ENCODE measurements at regions not wholly inside any gene's neighbourhood (a gene's known extent, or its start where the extent isn't known, plus 50 kb on each side); places are given as distances from the start of the nearest gene placed in this dataset.

DNA sequence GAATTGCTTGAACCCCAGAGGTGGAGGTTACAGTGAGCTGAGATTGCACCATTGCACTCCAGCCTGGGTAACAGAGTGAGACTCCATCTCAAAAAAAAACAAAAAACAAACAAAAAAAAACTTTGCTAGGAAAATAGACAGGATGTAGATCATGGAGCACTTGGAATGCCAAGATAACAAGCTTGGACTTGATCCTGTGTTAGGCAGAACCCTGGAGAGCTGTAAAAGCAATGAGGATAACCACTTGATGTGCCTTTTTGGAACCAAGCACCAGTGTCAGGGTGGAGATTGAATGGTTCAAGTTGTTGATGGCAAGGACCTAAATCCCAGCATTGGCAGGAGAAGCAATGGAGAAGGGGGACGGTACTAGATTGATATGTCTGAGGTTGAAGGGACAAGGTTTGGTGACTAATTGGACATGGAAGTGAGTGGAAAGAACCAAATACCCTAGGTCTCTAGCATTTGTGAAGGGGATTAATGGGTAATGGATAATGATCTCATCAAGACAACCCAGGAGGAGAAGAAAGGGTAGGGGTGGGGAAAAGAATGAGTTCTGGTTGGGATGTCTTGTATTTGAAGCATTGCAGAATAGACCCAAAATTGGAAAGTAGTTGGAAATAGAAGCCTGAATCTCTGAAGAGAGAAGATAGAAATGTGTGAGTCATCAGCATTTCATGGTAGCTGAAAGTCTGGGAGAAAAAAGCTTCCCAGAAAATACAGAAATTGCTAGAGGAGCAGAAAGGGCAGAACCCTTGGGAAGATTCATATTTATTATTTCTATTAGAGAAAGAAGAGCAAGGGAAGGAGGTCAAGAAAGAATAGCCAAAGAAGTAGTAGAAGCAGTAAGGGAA lies 176.7 kb downstream of the NUAK1 start:
- TF ChIP-seq, protein P1, sequence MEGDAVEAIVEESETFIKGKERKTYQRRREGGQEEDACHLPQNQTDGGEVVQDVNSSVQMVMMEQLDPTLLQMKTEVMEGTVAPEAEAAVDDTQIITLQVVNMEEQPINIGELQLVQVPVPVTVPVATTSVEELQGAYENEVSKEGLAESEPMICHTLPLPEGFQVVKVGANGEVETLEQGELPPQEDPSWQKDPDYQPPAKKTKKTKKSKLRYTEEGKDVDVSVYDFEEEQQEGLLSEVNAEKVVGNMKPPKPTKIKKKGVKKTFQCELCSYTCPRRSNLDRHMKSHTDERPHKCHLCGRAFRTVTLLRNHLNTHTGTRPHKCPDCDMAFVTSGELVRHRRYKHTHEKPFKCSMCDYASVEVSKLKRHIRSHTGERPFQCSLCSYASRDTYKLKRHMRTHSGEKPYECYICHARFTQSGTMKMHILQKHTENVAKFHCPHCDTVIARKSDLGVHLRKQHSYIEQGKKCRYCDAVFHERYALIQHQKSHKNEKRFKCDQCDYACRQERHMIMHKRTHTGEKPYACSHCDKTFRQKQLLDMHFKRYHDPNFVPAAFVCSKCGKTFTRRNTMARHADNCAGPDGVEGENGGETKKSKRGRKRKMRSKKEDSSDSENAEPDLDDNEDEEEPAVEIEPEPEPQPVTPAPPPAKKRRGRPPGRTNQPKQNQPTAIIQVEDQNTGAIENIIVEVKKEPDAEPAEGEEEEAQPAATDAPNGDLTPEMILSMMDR (IDR thresholded peaks at IDR 0.05; ENCODE audit: insufficient read depth, low read length, poor library complexity, severe bottlenecking) = no peak
- Histone ChIP-seq H3K36me3 (ENCODE audit: control insufficient read depth, insufficient read depth, low read length) (no peaks in the 10 kb centered on the region), H3K4me3 (replicated peaks; ENCODE audit: low read depth, low read length) (no peak overlapping the region), H3K27me3 (replicated peaks; ENCODE audit: control insufficient read depth, insufficient read depth, low read length) (no peaks in the 10 kb centered on the region; the same call in 1 of the 2 replicates)
- no peak for DNase-seq (ENCODE audit: extremely low read depth, insufficient read length)

DNA sequence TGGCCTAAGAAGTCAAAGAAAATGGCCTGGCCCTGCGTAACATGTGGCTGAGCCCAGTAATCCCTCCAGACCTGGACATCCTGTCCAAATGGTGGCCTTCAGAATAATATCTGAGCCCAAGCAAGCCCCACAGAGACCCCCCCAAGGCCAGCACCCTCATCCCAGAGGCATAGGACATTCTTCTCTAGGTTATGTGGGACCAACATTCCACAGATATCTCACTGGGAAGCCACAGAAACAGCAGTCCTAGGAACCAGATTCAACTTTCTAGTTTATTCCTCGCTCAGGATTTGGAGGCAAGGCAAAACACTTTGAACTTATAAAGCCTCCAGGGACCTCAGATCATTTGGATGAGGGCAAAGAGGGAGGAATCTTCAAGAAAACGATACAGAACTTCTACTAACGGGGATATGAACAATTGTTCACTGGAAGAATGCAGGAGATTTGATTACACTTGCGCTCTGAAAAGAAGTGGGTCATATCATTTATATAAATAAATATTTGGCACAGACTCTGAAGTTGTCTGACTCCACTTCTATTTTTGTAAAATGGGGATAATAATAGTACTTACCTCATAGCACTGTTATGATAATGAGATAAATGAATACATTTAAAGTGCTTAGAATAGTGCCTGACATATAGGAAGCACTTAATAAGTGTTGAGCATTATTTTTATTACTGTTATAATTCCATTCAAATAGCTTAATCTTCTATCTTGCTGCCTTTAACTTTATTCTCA lies 171.5 kb downstream of the NUAK1 start:
- TF ChIP-seq, protein P1 (IDR thresholded peaks at IDR 0.05; ENCODE audit: insufficient read depth, low read length, poor library complexity, severe bottlenecking) = no peak
- Histone ChIP-seq H3K36me3 (ENCODE audit: control insufficient read depth, insufficient read depth, low read length) (no peaks in the 10 kb centered on the region), H3K4me3 (replicated peaks; ENCODE audit: low read depth, low read length) (no peak overlapping the region), H3K27me3 (replicated peaks; ENCODE audit: control insufficient read depth, insufficient read depth, low read length) (no peaks in the 10 kb centered on the region)
- no peak for DNase-seq (ENCODE audit: extremely low read depth, insufficient read length)

DNA sequence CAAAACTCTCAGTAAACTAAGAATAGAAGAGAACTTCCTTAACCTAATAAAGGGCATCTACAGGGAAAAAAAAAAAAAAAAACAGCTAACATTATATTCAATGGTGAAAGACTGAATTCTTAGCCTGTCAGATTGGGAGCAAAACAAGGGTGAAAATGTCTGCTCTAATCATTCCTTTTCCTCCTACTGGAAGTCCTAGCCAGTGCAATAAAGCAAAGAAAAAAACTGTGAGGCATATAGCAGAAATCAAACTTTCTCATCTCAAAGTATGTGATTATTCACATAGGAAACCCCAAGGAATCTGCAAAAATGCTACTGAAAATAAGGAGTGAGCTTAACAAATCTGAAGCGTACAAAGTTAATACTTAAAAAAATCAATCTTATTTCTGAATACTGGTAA lies 170.7 kb downstream of the NUAK1 start:
- DNase-seq (ENCODE audit: extremely low read depth, insufficient read length) = no peak
- no peaks in the 10 kb centered on the region for H3K27me3 ChIP-seq (replicated peaks; ENCODE audit: control insufficient read depth, insufficient read depth, low read length)
- TF ChIP-seq, protein P1 (IDR thresholded peaks at IDR 0.05; ENCODE audit: insufficient read depth, low read length, poor library complexity, severe bottlenecking) = no peak
- no peaks in the 10 kb centered on the region for H3K36me3 ChIP-seq (ENCODE audit: control insufficient read depth, insufficient read depth, low read length)
- H3K4me3 ChIP-seq (replicated peaks; ENCODE audit: low read depth, low read length) = no peak overlapping the region

DNA sequence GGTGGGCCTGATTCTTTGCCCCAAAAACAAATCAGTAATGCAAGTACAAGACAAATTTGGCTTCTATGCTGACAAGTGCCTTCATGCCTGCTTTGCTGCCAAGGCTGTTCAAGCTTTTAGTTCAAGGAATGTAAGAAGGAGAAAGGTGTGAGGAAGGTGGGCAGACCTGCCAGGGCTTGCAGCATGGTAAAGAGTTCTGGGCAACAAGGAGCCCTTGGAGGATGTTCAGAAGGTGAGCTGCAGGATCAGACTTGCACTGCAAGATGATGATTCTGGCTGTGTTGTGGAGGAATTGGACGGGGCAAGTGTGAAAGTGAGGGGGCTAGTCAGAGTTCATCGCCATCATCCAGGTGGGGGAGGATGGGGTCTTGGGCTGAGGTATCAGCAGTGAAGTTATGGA lies 167.9 kb downstream of the NUAK1 start:
- H3K4me3 ChIP-seq (replicated peaks; ENCODE audit: low read depth, low read length) = no peak overlapping the region
- TF ChIP-seq, protein P1 (IDR thresholded peaks at IDR 0.05; ENCODE audit: insufficient read depth, low read length, poor library complexity, severe bottlenecking) = no peak
- no peaks in the 10 kb centered on the region for H3K36me3 ChIP-seq (ENCODE audit: control insufficient read depth, insufficient read depth, low read length)
- DNase-seq (ENCODE audit: extremely low read depth, insufficient read length) = no peak
- no peaks in the 10 kb centered on the region for H3K27me3 ChIP-seq (replicated peaks; ENCODE audit: control insufficient read depth, insufficient read depth, low read length)

DNA sequence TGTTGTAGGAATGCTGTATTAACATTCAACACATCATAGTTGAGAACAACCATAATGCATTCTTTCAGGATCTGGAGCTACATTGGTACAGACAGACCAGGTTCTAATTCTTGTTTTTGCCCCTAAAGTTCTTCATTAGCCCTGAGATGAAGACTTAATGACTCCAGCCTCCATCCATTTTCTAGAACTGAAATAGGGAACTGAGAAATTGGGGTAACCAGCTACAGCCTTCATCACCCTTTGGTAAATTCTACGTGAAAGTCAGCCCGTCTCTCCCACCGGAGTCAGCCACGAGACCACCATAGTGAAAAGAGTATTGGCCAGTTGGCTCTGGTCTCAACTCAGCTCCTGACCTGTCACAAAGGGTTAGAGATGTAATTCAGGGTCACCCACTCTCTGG lies 164.0 kb downstream of the NUAK1 start:
- Histone ChIP-seq H3K36me3 (ENCODE audit: control insufficient read depth, insufficient read depth, low read length) (no peaks in the 10 kb centered on the region), H3K4me3 (replicated peaks; ENCODE audit: low read depth, low read length) (no peak overlapping the region), H3K27me3 (replicated peaks; ENCODE audit: control insufficient read depth, insufficient read depth, low read length) (no peaks in the 10 kb centered on the region)
- no peak for DNase-seq (ENCODE audit: extremely low read depth, insufficient read length)
- TF ChIP-seq, protein P1 (IDR thresholded peaks at IDR 0.05; ENCODE audit: insufficient read depth, low read length, poor library complexity, severe bottlenecking) = no peak
